Islet of Langerhans (tissue), 1 donor: ENCODE measurements at regions not wholly inside any gene's neighbourhood (a gene's known extent, or its start where the extent isn't known, plus 50 kb on each side); places are given as distances from the start of the nearest gene placed in this dataset.

Experiments
- FAIRE-seq: peaks from one replicate; lab custom pipeline; 2011; peaks lifted over from hg19 to GRCh38; lab: Jason Lieb, UNC

GRCh38 chr9:75616841-75617566 is 273.5 kb upstream of the PCSK5 start:
- FAIRE-seq = no peak

DNA sequence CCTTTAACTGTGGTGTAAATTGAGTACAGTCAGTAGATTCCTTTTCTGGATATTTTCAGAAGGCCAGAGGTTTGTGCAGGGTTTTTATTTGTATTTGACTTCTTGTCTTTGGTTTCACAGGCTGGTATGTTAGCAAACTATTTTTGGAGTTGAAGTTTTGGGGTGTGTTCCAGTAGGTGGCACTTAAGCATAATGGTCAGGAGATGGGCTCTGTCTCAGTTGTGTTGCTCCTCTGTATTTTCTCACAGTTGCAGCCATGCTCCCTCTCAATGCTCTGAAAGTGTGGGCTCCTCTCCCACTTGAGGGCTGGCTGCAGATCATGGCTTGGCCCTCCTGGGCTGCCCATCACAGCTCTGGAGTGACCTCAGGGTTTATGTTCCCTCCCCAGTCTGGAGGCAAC is 267.0 kb upstream of the PCSK5 start:
- no peak for FAIRE-seq

DNA sequence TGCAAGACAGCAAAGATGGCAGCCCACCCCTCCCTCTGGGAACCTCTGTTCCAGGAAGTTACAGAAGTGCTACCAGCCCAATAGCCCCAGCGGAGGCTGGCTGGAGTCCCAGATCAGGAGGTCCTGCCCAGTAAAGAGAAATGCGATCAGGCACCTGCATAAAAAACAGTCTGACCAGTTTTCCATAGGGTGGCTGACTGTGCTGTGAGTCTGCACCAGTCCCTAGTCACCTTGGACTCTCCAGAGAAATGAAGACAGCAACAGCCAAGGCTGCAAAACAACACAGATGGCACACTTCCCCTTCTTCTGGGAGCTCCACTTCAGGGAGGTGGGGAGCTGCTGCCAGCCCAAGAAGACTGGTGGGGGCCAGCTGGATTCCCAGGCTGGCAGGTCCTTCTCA is 265.5 kb upstream of the PCSK5 start:
- FAIRE-seq = no peak

DNA sequence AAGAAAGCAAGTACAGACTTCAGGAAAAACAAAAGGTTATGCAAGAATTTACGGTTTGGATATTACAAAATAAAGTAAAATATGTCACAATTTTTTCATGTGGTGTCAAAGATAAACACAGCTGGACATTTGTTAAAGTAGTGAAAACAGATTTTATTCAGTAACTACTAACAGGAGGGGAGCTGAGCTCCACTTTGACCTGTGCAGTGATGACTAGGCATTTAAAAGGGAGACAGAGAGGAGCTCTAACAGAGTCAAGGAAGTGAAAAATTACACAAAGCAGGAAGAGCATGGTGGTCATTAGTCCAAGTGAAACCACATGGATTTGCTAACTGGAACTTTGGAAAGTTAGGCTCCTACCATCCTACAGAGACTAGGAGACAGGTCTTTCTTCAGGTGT is 263.6 kb upstream of the PCSK5 start:
- FAIRE-seq = no peak

GRCh38 chr9:75628952-75629351 is 261.5 kb upstream of the PCSK5 start:
- FAIRE-seq = no peak

DNA sequence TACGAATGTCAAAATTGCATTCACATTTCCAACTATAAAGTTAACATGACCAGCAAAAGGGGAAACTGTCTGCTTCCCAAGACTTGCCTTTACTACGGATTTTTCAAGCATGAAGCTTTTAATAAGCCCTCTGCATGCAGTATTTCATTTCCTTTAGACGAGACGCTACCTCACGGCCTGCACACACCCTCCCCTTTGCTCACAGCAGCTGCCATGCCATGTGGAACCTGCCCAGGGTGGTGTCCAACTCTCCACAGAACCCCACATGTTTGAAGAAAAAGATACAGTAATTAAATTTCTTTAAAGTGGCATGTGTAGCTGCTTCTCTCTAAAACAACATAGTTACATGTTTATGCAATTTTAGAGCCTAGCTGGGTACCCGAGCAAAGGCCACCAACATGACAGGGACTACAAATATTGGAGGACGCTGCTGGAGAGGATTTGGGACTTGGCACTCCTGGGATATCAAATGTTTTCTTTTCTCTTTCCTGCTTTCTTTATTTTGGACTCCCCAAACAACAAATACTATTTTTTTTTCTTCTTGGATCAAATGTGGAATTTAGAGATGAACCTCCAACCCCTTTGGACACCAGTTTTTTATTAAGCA is 256.9 kb upstream of the PCSK5 start:
- FAIRE-seq = no peak

GRCh38 chr9:75636427-75637045 is 253.9 kb upstream of the PCSK5 start:
- no peak for FAIRE-seq

DNA sequence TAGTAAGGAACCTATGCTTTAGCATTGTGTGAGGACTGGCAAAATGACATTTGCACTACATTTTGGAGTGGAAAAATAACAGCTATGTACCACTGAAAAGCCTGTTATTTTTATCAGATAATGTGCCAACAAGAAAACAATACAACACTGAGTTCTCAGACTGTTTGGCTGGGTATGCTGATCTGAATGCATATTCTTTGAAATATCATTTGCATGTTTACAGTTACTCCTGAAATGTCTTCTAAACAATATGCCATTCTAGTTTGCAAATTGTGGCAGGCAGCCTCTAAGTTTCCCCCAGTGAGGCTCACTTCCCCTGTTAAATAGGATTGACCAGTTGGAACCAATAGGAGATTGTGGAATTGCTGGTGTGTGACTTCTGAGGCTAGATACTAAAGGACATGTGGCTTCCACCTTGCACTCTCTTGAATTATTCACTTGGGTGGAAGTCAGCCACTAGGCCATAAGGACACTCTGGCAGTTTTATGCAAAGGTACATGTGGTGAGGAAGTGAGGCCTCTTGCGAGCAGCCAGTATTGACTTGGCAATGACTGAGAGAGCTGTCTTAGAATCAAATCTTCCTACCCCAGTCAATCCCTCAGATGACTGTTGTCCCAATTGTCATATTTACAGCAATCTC is 250.4 kb upstream of the PCSK5 start:
- FAIRE-seq = no peak

GRCh38 chr9:75642522-75642921 is 248.0 kb upstream of the PCSK5 start:
- FAIRE-seq = no peak

GRCh38 chr9:75644649-75645048 is 245.8 kb upstream of the PCSK5 start:
- no peak for FAIRE-seq

- no peak for FAIRE-seq
These were observed 242.4 kb upstream of the PCSK5 start for GRCh38 chr9:75648034-75648433.

DNA sequence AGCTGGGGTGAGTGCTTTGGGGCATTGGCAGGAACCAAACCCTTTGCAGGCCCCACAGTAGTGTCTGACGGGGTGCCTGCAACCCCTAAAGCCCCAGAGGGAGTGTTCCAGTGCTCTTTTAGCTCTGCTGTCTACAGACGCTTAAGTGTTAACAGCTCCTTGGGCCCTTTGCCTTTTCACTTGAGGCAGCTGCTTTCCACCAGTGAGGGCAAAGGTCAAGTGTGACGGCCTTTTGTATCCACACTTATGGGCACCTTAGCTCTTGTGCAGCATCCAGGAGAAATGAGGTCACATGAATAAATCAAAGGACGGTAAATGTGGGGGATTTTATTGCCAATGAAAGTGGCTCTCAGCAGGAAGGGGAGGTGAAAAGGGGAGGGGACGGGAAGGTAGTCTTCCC is 241.4 kb upstream of the PCSK5 start:
- no peak for FAIRE-seq

DNA sequence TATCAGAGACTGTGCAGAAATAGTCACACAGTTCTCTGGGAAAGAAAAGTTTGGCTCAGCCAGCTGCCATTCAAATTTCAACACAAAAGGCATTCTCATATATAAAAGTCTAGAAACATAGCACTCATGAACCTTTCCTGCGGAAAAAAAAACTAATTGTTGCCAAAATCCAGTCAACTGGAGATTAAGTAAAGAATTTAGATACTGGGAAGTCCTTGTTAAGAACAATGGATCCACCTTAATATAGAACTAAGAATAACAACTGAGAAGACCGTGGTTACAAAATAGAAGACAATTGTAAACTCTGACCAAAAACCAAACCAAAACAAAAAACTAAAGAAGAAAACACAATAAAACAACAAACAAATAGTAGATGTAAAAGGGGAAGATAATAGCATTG is 238.8 kb upstream of the PCSK5 start:
- no peak for FAIRE-seq

DNA sequence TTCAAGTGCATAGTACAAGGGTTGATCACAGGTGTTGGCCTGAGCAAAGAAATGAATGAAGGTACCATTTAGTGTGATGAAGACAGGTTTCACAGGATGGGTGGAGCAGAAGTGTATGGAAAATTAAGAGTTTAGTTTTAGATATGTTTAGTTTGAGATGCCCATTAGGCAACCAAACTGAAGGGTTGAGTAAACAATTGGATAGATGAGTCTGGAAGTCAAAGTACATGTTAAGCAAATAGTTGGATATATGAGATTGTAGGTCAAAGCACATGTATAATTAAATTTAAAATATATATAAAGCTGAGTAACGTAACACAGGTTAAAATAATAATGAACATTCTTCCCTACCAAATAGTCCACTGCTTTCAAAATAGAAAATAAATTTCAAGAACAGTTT is 237.1 kb upstream of the PCSK5 start:
- no peak for FAIRE-seq

DNA sequence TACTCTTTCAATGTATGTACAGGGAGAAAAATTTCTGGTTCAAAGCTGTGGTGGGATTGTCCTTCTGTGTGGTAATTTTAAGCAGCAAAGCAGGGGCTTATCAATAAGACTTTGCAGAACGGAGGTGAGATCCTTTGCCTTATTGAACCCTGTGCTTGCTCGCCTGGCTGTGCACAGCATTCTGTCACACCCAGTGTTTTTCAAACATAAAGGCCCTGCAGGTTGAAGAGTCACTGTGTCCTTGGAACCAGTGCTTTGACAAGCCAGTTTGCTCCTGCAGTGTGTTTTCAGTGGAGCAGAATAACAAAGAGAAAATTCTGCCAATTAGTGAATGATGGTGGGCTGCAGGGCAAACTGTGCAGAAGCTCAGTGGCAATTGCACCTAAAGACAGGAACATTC is 236.7 kb upstream of the PCSK5 start:
- FAIRE-seq = no peak

GRCh38 chr9:75657015-75657414 is 233.5 kb upstream of the PCSK5 start:
- FAIRE-seq = no peak

DNA sequence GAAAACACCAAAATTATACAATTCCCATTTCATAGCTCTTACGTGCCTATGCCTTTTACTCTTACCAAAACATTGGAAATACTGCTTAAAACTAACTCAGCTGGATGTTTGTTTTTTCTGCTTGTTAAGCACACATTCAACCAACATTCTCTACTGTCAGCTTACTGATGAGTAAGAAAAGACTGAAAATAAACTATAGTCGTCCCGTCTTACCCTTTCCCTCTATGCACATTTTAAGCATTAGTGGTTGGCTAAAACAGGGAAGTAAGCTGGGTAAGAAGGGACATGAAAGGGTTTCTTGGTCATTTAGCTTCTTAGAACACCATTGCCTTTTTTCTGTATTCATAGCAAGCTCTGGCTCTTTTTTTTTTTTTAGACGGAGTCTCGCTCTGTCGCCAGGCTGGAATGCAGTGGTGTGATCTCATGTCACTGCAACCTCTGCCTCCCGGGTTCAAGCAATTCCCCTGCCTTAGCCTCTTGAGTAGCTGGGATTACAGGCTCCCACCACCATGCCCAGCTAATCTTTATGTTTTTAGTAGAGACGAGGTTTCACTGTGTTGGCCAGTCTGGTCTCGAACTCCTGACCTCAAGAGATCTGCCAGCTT is 232.1 kb upstream of the PCSK5 start:
- no peak for FAIRE-seq

- no peak for FAIRE-seq
These were observed 225.9 kb upstream of the PCSK5 start for GRCh38 chr9:75664597-75664996.

DNA sequence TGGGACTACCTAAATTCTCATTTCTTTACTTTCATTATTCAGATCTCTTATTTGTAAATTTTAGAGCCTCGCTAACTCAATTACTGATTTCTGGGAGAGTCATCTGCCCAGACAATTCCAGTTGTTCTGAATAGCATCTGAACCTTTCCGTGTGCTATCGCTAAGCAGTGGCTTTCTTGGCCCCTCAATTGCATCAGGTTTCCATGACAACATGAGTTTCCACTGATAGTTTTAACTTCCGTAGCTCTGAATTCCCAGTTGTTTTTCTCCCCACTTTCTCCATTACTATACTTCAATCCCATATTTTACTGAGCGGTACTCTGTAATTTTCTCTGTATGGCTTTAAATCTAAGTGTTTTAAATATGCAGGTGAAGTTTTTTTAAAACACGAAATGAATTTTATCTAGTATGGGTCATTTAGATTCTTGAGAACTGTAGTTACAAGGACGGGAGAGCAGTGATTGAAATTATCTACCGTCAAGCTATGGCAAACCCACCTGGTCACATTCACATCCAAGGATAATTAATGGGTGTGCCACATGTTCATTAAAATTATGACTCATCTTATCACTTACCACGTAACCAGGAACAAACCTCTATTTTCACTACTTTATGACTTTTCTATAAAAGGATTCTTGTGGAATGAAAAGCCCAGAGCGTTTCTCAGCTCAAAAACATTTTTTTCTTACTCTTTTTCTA is 223.5 kb upstream of the PCSK5 start:
- no peak for FAIRE-seq

- no peak for FAIRE-seq
These were observed 220.8 kb upstream of the PCSK5 start for GRCh38 chr9:75669721-75670120.

DNA sequence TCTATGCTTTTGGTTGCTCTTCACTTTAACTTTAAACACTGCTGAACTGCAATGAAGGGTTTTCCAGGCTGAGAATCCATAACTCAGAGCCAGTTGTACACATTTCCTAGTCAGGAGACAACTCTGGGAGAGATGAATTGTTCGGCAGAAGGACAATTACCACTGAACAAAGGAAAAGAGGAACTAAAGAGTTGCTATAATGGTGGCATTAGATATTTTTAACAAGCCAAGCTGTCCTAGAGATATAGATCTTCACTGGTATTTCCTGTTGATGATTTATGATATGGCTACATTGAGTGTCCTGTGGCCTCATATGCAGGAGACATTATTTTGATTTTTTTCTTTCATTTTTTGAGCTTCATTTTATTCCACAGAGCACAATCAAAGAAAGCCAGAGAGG is 219.1 kb upstream of the PCSK5 start:
- no peak for FAIRE-seq

GRCh38 chr9:75672478-75672877 is 218.0 kb upstream of the PCSK5 start:
- no peak for FAIRE-seq
